Liver (tissue), 3 donors: ENCODE measurements at regions not wholly inside any gene's neighbourhood (a gene's known extent, or its start where the extent isn't known, plus 50 kb on each side); places are given as distances from the start of the nearest gene placed in this dataset.

Source experiments
- CTCF ChIP-seq: fragments of 150-350 bp; IDR thresholded peaks from 2 replicates; pipeline ENCODE4 v1.5.1; 2017; ENCODE audit warnings: improper control_type of control experiment, low read depth, low read length; ENCODE audit not compliant: missing input control
- EGR1 ChIP-seq, 2 donors: IDR thresholded peaks; 2 replicates each; pipeline ENCODE4 v1.6.1; 2016 to 2018; ENCODE audit warnings: antibody characterized with exemption in 2 of 2, low read depth in 2 of 2
- FOXA2 ChIP-seq: IDR thresholded peaks from 2 replicates; pipeline ENCODE4 v1.6.1; 2016; ENCODE audit warnings: antibody characterized with exemption
- GABPA ChIP-seq, 2 donors: IDR thresholded peaks in 1 of 2; conservative IDR thresholded peaks in 1 of 2; 2 replicates each; pipeline ENCODE4 v1.6.1; 2016; ENCODE audit warnings: antibody characterized with exemption in 2 of 2, mild to moderate bottlenecking in 1 of 2, moderate library complexity in 1 of 2
- JUND ChIP-seq, 2 donors: IDR thresholded peaks; 2 replicates each; pipeline ENCODE4 v1.6.1; 2016; ENCODE audit warnings: antibody characterized with exemption in 2 of 2
- MAX ChIP-seq: IDR thresholded peaks from 2 replicates; pipeline ENCODE4 v1.6.1; 2016; ENCODE audit warnings: antibody characterized with exemption
- RAD21 ChIP-seq, 2 donors: IDR thresholded peaks; 2 replicates each; pipeline ENCODE4 v1.6.1; 2016; ENCODE audit warnings: antibody characterized with exemption in 2 of 2, mild to moderate bottlenecking in 2 of 2
- REST ChIP-seq: IDR thresholded peaks from 2 replicates; pipeline ENCODE4 v1.6.1; 2016; ENCODE audit warnings: antibody characterized with exemption, mild to moderate bottlenecking
- RXRA ChIP-seq, 2 donors: IDR thresholded peaks; 2 replicates each; pipeline ENCODE4 v1.6.1; 2017 to 2018; ENCODE audit warnings: antibody characterized with exemption in 2 of 2, mild to moderate bottlenecking in 1 of 2
- SP1 ChIP-seq: IDR thresholded peaks from 2 replicates; pipeline ENCODE4 v1.6.1; 2018; ENCODE audit warnings: antibody characterized with exemption, mild to moderate bottlenecking
- TAF1 ChIP-seq: conservative IDR thresholded peaks from 2 replicates; pipeline ENCODE4 v1.6.1; 2016; ENCODE audit warnings: antibody characterized with exemption, mild to moderate bottlenecking
- YY1 ChIP-seq: IDR thresholded peaks from 2 replicates; pipeline ENCODE4 v1.6.1; 2016; ENCODE audit warnings: antibody characterized with exemption, mild to moderate bottlenecking
- TF ChIP-seq, protein P1 (sequence below): IDR thresholded peaks from 2 replicates; pipeline ENCODE4 v1.6.1; 2016; ENCODE audit warnings: antibody characterized with exemption
- donor health status: healthy.
- donor health status: healthy.

- TF ChIP-seq CTCF (no peak), SP1 (no peak), EGR1 (IDR thresholded peaks at IDR 0.05; ENCODE audit: low read depth in 2 of 2) (no peak), MAX (no peak), RXRA (IDR thresholded peaks at IDR 0.05) (no peak), RAD21 (IDR thresholded peaks at IDR 0.05) (no peak), TAF1 (no peak), REST (no peak), YY1 (no peak), GABPA (IDR thresholded peaks at IDR 0.05 in 1 of 2, conservative IDR thresholded peaks at IDR 0.05 in 1 of 2) (no peak), FOXA2 (no peak), JUND (IDR thresholded peaks at IDR 0.05) (no peak)
- TF ChIP-seq, protein P1, sequence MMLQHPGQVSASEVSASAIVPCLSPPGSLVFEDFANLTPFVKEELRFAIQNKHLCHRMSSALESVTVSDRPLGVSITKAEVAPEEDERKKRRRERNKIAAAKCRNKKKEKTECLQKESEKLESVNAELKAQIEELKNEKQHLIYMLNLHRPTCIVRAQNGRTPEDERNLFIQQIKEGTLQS: no peak
Observed at GRCh38 chr12:68998041-68998440, 65.1 kb upstream of the CPM start.
